ENCODE measurements at regions not wholly inside any gene's neighbourhood (a gene's known extent, or its start where the extent isn't known, plus 50 kb on each side); places are given as distances from the start of the nearest gene placed in this dataset.

DNA sequence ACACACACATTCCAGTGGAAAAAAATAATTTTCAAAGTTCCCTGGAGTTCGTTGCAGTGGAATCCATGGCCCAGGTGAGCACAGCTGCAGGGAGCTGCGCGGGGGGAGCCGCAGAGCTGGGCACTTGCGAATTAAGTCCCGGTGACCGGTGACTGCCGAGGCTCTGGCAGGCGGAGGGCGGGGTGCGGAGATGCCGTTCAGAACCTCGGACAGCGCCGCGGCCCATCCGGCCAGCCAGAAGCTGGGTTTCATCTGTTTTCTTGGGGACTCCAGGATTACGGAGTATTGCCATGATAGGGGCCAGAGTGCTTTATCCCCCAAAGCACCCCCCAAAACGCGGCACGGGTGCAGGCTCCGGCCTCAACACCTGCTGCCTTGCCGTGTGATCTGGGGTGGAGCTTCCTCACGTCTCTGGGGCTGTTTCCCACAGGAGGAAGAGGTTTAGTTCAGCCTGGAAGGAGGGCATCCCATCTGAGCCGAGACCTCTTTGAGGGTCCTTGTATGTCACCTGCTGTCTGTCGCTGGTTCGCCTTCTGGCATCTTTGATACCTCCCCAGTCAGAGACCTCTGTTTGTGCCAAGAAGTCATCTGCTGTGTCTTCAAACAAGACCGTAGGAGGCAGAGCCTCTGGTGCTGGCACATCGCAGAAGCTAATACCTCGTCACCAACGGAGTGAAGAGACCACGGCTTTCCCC is 99.4 kb downstream of the YTHDF1 start (continued):
- TF ChIP-seq CAMTA2 (CRISPR knock-in tag; IDR thresholded peaks at IDR 0.05; ENCODE audit: borderline replicate concordance) (no peak), ZNF766 (CRISPR knock-in tag; IDR thresholded peaks at IDR 0.05; ENCODE audit: borderline replicate concordance) (peak; percentile 94; the same call in 1 of the 2 replicates), MIER3 (CRISPR knock-in tag; IDR thresholded peaks at IDR 0.05; ENCODE audit: borderline replicate concordance) (peak; percentile 42; the same call in 1 of the 2 replicates), ZNF256 (CRISPR knock-in tag; conservative IDR thresholded peaks at IDR 0.05) (0 out of 2 replicates have a peak, but pooled peaks have one; percentile 48), ZNF891 (CRISPR knock-in tag; IDR thresholded peaks at IDR 0.05) (peak; percentile 77; the same call in 1 of the 2 replicates), ZBTB8A (CRISPR knock-in tag; IDR thresholded peaks at IDR 0.05; ENCODE audit: borderline replicate concordance, low read depth) (no peak), FUBP1 (CRISPR knock-in tag; IDR thresholded peaks at IDR 0.05; ENCODE audit: borderline replicate concordance) (no peak), MYNN (CRISPR knock-in tag; IDR thresholded peaks at IDR 0.05; ENCODE audit: low read depth) (0 out of 2 replicates have a peak, but pooled peaks have one; percentile 54), ZNF878 (CRISPR knock-in tag; IDR thresholded peaks at IDR 0.05) (0 out of 2 replicates have a peak, but pooled peaks have one; percentile 58), NCOA2 (CRISPR knock-in tag; IDR thresholded peaks at IDR 0.05) (peak; percentile 60; the same call in 1 of the 2 replicates), AHR (CRISPR knock-in tag; IDR thresholded peaks at IDR 0.05) (peak; percentile 86; the same call in 1 of the 2 replicates), RFX1 (IDR thresholded peaks at IDR 0.05) (no peak), EEA1 (CRISPR knock-in tag; IDR thresholded peaks at IDR 0.05; ENCODE audit: borderline replicate concordance) (peak; percentile 69), LBX2 (CRISPR knock-in tag; IDR thresholded peaks at IDR 0.05; ENCODE audit: borderline replicate concordance) (no peak; the same call in 1 of the 2 replicates), TOE1 (CRISPR knock-in tag; IDR thresholded peaks at IDR 0.05) (peak; percentile 77; the same call in 1 of the 2 replicates), ZBTB38 (CRISPR knock-in tag; IDR thresholded peaks at IDR 0.05) (no peak), FOXA3 (CRISPR knock-in tag; IDR thresholded peaks at IDR 0.05) (0 out of 2 replicates have a peak, but pooled peaks have one; percentile 24), CBX2 (IDR thresholded peaks at IDR 0.05; ENCODE audit: low read depth, low read length) (no peak), CBX2 (CRISPR knock-in tag; IDR thresholded peaks at IDR 0.05; ENCODE audit: low read depth) (no peak), TFDP2 (CRISPR knock-in tag; IDR thresholded peaks at IDR 0.05) (no peak), HDAC1 (CRISPR knock-in tag; IDR thresholded peaks at IDR 0.05) (no peak), ZNF207 (IDR thresholded peaks at IDR 0.05; ENCODE audit: borderline replicate concordance) (no peak), NCOA5 (CRISPR knock-in tag; IDR thresholded peaks at IDR 0.05) (no peak), PRPF4 (IDR thresholded peaks at IDR 0.05; ENCODE audit: low read depth, low read length, poor library complexity, severe bottlenecking) (no peak), RNF2 (conservative IDR thresholded peaks at IDR 0.05; ENCODE audit: low read depth) (no peak), ZNF556 (CRISPR knock-in tag; IDR thresholded peaks at IDR 0.05; ENCODE audit: borderline replicate concordance) (no peak), MBD4 (IDR thresholded peaks at IDR 0.05; ENCODE audit: borderline replicate concordance, low read length) (no peak)
- TF ChIP-seq, protein P1, sequence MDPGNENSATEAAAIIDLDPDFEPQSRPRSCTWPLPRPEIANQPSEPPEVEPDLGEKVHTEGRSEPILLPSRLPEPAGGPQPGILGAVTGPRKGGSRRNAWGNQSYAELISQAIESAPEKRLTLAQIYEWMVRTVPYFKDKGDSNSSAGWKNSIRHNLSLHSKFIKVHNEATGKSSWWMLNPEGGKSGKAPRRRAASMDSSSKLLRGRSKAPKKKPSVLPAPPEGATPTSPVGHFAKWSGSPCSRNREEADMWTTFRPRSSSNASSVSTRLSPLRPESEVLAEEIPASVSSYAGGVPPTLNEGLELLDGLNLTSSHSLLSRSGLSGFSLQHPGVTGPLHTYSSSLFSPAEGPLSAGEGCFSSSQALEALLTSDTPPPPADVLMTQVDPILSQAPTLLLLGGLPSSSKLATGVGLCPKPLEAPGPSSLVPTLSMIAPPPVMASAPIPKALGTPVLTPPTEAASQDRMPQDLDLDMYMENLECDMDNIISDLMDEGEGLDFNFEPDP (CRISPR knock-in tag; conservative IDR thresholded peaks at IDR 0.05): no peak

Measured in HepG2 (cell line).